Nephron (organoid): ENCODE measurements at regions not wholly inside any gene's neighbourhood (a gene's known extent, or its start where the extent isn't known, plus 50 kb on each side); places are given as distances from the start of the nearest gene placed in this dataset.
"Not testable (repeated sequence)": the region's sequence is repeated elsewhere in the genome, so short reads cannot be mapped to it uniquely, and the experiment has no call there.

Source experiments
- H3K27ac Mint-ChIP-seq, 3 experiments: 2 replicates each; pipeline ENCODE4 v1.8.0; 2020; ENCODE audit warnings: mixed read lengths in 3 of 3, mild to moderate bottlenecking in 2 of 3, moderate library complexity in 1 of 3
- H3K27me3 Mint-ChIP-seq: 2 replicates; pipeline ENCODE4 v1.8.0; 2021; ENCODE audit warnings: low read depth, mild to moderate bottlenecking, moderate library complexity, mixed read lengths
- H3K36me3 Mint-ChIP-seq: 2 replicates; pipeline ENCODE4 v1.8.0; 2020; ENCODE audit warnings: low read depth, mixed read lengths
- H3K4me1 Mint-ChIP-seq: 2 replicates; pipeline ENCODE4 v1.8.0; 2020; ENCODE audit warnings: mixed read lengths
- H3K4me3 Mint-ChIP-seq, 3 experiments: 2 replicates each; pipeline ENCODE4 v1.8.0; 2020; ENCODE audit warnings: mild to moderate bottlenecking in 3 of 3, mixed read lengths in 3 of 3, moderate library complexity in 2 of 3
- H3K9me3 Mint-ChIP-seq: 2 replicates; pipeline ENCODE4 v1.8.0; 2020; ENCODE audit warnings: mixed read lengths
- TF ChIP-seq, protein P1 (sequence below), 3 experiments: fragments of 200-600 bp; sonication (generic); IDR thresholded peaks; one replicate each; pipeline ENCODE4 v1.5.0; 2021; ENCODE audit warnings: antibody characterized with exemption in 3 of 3; ENCODE audit not compliant: unreplicated experiment in 3 of 3

DNA sequence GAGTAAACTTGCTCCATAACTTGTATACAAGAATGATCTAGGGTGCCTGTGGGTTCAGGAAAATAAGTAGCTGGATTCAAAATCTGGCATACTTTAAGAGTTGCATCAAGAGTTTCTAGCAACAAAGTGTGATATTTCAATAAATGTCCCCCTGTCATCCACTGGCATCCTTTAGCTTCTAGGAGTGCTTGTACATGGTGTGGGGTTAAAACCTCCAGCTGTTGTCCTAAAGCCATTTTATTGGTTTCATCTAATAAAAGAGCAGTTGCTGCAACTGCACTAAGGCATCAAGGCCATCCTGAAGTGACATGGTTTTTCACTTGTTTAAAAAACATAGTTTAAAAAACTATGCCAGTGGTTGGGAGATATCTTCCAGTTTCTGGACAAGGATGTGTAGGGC is 148.4 kb downstream of the INHBA start:
- H3K27ac Mint-ChIP-seq: no peak overlapping the region
- no peaks in the 10 kb centered on the region for H3K36me3 Mint-ChIP-seq
- H3K9me3 Mint-ChIP-seq: peaks cover 18% of the 10 kb centered on the region
- peaks cover 12% of the 10 kb centered on the region for H3K4me1 Mint-ChIP-seq
- peaks cover 3% of the 10 kb centered on the region for H3K27me3 Mint-ChIP-seq
- TF ChIP-seq, protein P1, sequence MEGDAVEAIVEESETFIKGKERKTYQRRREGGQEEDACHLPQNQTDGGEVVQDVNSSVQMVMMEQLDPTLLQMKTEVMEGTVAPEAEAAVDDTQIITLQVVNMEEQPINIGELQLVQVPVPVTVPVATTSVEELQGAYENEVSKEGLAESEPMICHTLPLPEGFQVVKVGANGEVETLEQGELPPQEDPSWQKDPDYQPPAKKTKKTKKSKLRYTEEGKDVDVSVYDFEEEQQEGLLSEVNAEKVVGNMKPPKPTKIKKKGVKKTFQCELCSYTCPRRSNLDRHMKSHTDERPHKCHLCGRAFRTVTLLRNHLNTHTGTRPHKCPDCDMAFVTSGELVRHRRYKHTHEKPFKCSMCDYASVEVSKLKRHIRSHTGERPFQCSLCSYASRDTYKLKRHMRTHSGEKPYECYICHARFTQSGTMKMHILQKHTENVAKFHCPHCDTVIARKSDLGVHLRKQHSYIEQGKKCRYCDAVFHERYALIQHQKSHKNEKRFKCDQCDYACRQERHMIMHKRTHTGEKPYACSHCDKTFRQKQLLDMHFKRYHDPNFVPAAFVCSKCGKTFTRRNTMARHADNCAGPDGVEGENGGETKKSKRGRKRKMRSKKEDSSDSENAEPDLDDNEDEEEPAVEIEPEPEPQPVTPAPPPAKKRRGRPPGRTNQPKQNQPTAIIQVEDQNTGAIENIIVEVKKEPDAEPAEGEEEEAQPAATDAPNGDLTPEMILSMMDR (IDR thresholded peaks at IDR 0.05; ENCODE audit: unreplicated experiment in 3 of 3): no peak
- no peak overlapping the region for H3K4me3 Mint-ChIP-seq

DNA sequence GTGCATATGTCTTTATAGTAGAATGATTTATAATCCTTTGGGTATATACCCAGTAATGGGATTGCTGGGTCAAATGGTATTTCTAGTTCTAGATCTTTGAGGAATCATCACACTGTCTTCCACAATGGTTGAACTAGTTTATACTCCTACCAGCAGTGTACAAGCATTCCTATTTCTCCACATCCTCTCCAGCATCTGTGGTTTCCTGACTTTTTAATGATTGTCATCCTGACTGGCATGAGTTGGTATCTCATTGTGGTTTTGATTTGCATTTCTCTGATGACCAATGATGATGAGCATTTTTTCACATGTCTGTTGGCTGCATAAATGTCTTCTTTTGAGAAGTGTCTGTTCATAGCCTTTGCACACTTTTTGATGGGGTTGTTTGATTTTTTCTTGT is 152.8 kb downstream of the INHBA start:
- not testable (repeated sequence) for H3K4me3 Mint-ChIP-seq, H3K4me1 Mint-ChIP-seq, H3K27ac Mint-ChIP-seq, H3K27me3 Mint-ChIP-seq, H3K36me3 Mint-ChIP-seq
- H3K9me3 Mint-ChIP-seq: peaks cover 11% of the 10 kb centered on the region

- peaks cover 13% of the 10 kb centered on the region for H3K4me1 Mint-ChIP-seq
- H3K36me3 Mint-ChIP-seq: no peaks in the 10 kb centered on the region
- no peak overlapping the region for H3K27ac Mint-ChIP-seq
- TF ChIP-seq, protein P1 (IDR thresholded peaks at IDR 0.05; ENCODE audit: unreplicated experiment in 3 of 3): no peak
- no peaks in the 10 kb centered on the region for H3K9me3 Mint-ChIP-seq
- no peaks in the 10 kb centered on the region for H3K27me3 Mint-ChIP-seq
- no peak overlapping the region for H3K4me3 Mint-ChIP-seq
Observed at GRCh38 chr7:41544241-41544640, 158.6 kb downstream of the INHBA start.

- Mint-ChIP-seq H3K36me3 (no peaks in the 10 kb centered on the region), H3K4me3 (no peak overlapping the region), H3K4me1 (peaks cover 20% of the 10 kb centered on the region), H3K9me3 (no peaks in the 10 kb centered on the region), H3K27ac (no peak overlapping the region), H3K27me3 (no peaks in the 10 kb centered on the region)
- TF ChIP-seq, protein P1 (IDR thresholded peaks at IDR 0.05; ENCODE audit: unreplicated experiment in 3 of 3): no peak
Observed at GRCh38 chr7:41540601-41541000, 162.3 kb downstream of the INHBA start.

GRCh38 chr7:41538810-41539724 is 163.8 kb downstream of the INHBA start:
- H3K4me1 Mint-ChIP-seq: peaks cover 26% of the 10 kb centered on the region
- TF ChIP-seq, protein P1 (IDR thresholded peaks at IDR 0.05; ENCODE audit: unreplicated experiment in 3 of 3): no peak
- H3K27ac Mint-ChIP-seq: peak overlapping the region in 2 of 3 experiments; percentile 69 to 85
- peak overlapping the region in 1 of 3 experiments; percentile 0 for H3K4me3 Mint-ChIP-seq
- H3K27me3 Mint-ChIP-seq: no peaks in the 10 kb centered on the region
- H3K36me3 Mint-ChIP-seq: no peaks in the 10 kb centered on the region
- peaks cover 1% of the 10 kb centered on the region for H3K9me3 Mint-ChIP-seq

GRCh38 chr7:41536873-41537665 is 165.8 kb downstream of the INHBA start:
- Mint-ChIP-seq H3K4me3 (no peak overlapping the region), H3K4me1 (peaks cover 26% of the 10 kb centered on the region), H3K27me3 (peaks cover 8% of the 10 kb centered on the region), H3K27ac (no peak overlapping the region), H3K36me3 (no peaks in the 10 kb centered on the region), H3K9me3 (peaks cover 9% of the 10 kb centered on the region)
- TF ChIP-seq, protein P1 (IDR thresholded peaks at IDR 0.05; ENCODE audit: unreplicated experiment in 3 of 3): no peak
